ENCODE measurements at regions not wholly inside any gene's neighbourhood (a gene's known extent, or its start where the extent isn't known, plus 50 kb on each side); places are given as distances from the start of the nearest gene placed in this dataset.

DNA sequence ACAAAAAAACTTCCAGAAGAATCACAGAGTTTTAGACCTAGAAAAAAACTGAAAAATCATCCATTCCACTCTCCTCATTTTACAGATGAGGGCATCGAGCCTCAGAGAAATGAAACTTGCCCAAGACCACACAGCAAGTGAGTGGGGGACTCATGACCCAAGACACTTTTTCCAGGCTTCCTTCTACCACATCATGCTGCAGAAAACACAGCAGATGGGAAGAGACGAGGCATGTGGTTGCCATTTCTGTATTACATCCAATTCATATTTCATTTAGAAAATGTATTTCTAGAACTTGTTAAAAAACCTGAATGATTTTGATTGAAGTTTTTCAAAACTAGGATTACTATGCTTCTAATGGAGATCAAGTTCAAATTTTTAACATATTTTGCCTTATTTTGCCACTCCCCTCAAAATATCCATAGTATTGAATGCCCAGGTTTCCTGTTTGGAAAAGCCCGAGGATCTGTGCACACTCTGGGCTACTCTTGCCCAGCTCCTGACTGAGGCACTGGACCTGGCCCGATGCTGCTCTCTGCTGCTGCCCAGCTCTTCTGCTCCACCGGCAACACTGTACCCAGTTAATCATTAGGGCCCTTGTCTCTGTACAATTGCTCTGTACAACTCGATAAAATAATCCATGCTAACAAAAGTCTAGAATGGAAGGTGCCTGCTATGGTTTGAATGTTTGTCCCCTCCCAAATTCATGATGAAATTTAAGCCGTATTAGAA is 157.4 kb downstream of the EFNB2 start:
- H3K4me2 ChIP-seq = no peak overlapping the region
- WGBS (ENCODE audit: low lambda C conversion rate, missing lambda C conversion rate) = 89% methylated on average over 7 of the region's 7 CpGs

DNA sequence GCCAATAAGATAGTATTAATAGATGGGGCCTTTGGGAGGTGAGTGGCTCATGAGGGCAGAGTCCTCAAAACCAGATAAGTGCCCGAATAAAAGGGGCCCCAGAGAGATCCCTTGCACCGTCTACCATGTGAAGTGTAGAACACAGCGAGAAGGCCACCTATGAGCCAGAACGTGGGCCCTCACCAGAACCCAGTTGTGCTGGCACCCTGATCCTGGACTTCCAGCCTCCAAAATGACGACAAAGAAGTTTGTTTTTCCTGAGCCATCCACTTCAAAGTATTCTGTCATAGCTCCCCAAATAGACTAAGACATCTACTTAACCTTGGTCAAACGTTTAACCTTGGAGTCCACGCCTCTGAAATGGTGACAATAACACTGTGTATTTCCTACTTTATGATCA is 158.1 kb downstream of the EFNB2 start:
- no peak overlapping the region for H3K4me2 ChIP-seq
- TF ChIP-seq EZH2phosphoT487 (IDR thresholded peaks at IDR 0.05; ENCODE audit: low read depth, severe bottlenecking, unreplicated experiment) = no peak
- TF ChIP-seq, protein P1, sequence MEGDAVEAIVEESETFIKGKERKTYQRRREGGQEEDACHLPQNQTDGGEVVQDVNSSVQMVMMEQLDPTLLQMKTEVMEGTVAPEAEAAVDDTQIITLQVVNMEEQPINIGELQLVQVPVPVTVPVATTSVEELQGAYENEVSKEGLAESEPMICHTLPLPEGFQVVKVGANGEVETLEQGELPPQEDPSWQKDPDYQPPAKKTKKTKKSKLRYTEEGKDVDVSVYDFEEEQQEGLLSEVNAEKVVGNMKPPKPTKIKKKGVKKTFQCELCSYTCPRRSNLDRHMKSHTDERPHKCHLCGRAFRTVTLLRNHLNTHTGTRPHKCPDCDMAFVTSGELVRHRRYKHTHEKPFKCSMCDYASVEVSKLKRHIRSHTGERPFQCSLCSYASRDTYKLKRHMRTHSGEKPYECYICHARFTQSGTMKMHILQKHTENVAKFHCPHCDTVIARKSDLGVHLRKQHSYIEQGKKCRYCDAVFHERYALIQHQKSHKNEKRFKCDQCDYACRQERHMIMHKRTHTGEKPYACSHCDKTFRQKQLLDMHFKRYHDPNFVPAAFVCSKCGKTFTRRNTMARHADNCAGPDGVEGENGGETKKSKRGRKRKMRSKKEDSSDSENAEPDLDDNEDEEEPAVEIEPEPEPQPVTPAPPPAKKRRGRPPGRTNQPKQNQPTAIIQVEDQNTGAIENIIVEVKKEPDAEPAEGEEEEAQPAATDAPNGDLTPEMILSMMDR (IDR thresholded peaks at IDR 0.05; ENCODE audit: poor library complexity) = no peak
- TF ChIP-seq EZH2 (IDR thresholded peaks at IDR 0.05; ENCODE audit: borderline replicate concordance) = no peak
- H3K36me3 ChIP-seq (replicated peaks; ENCODE audit: insufficient read depth, low read depth) = no peaks in the 10 kb centered on the region
- H3K27me3 ChIP-seq = no peaks in the 10 kb centered on the region
- H3K79me2 ChIP-seq = no peaks in the 10 kb centered on the region
- H3K9me3 ChIP-seq (ENCODE audit: low read depth) = no peaks in the 10 kb centered on the region
- H3K27ac ChIP-seq = no peak overlapping the region
- DNase-seq (ENCODE audit: low spot score) = no peak
- peaks cover 30% of the 10 kb centered on the region for H3K4me1 ChIP-seq (ENCODE audit: insufficient read depth)
- no peaks in the 10 kb centered on the region for H3K9me2 ChIP-seq (replicated peaks; ENCODE audit: insufficient read depth)
- H2AFZ ChIP-seq = no peak overlapping the region
- no peak overlapping the region for H3K4me3 ChIP-seq
- WGBS (ENCODE audit: low lambda C conversion rate, missing lambda C conversion rate) = 85% methylated on average over 7 of the region's 7 CpGs
- no peaks in the 10 kb centered on the region for H4K20me1 ChIP-seq (ENCODE audit: insufficient read depth, poor library complexity, severe bottlenecking)

More for the DNA sequence above, 157.4 kb downstream of the EFNB2 start:
- Histone ChIP-seq H4K20me1 (ENCODE audit: insufficient read depth, poor library complexity, severe bottlenecking) (no peaks in the 10 kb centered on the region), H3K27me3 (no peaks in the 10 kb centered on the region), H3K9me3 (ENCODE audit: low read depth) (no peaks in the 10 kb centered on the region), H3K4me3 (no peak overlapping the region), H3K4me1 (ENCODE audit: insufficient read depth) (peaks cover 30% of the 10 kb centered on the region), H2AFZ (no peak overlapping the region), H3K79me2 (no peaks in the 10 kb centered on the region), H3K27ac (no peak overlapping the region), H3K36me3 (replicated peaks; ENCODE audit: insufficient read depth, low read depth) (no peaks in the 10 kb centered on the region), H3K9me2 (replicated peaks; ENCODE audit: insufficient read depth) (no peaks in the 10 kb centered on the region)
- TF ChIP-seq, protein P1 (IDR thresholded peaks at IDR 0.05; ENCODE audit: poor library complexity) = no peak
- TF ChIP-seq EZH2phosphoT487 (IDR thresholded peaks at IDR 0.05; ENCODE audit: low read depth, severe bottlenecking, unreplicated experiment) = no peak
- DNase-seq (ENCODE audit: low spot score) = no peak

DNA sequence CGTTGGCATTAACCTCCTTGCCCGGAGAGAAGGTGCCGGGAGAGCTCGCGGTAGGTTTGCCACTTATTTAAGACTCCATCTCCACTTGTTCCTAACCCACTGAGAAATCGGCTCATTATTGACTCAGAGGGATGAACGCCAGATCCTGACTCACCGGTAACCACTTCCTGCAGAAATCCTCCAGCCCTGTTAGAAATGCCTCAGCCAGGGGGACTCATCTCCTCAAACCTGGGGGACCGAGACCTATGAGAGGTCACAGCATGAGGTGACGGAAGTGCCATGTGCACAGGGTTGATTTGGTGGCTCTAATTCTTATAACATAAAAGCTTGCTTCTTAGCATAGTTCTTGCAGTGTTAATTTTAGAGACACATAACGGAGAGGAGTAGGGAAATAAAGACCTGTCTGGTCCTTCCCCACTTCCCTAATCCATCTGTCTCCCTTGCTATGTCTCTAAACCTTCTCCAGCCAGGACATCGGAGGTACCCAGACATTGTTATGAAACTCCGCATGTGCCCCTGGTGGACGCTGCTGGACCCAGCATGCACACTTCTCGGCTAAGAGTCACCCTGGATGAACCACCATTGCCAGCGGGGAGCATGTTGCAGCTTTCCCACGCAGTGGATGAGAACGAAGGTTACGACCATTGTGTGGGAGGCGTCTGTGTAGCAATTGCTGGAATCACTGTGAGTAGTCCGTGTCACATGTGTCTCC is 158.9 kb downstream of the EFNB2 start:
- Histone ChIP-seq H3K4me2 (no peak overlapping the region), H3K9me3 (ENCODE audit: low read depth) (no peaks in the 10 kb centered on the region), H3K4me3 (no peak overlapping the region), H3K27me3 (no peaks in the 10 kb centered on the region), H3K79me2 (no peaks in the 10 kb centered on the region), H2AFZ (no peak overlapping the region), H3K36me3 (replicated peaks; ENCODE audit: insufficient read depth, low read depth) (no peaks in the 10 kb centered on the region), H3K4me1 (ENCODE audit: insufficient read depth) (peaks cover 24% of the 10 kb centered on the region), H4K20me1 (ENCODE audit: insufficient read depth, poor library complexity, severe bottlenecking) (no peaks in the 10 kb centered on the region), H3K9me2 (replicated peaks; ENCODE audit: insufficient read depth) (no peaks in the 10 kb centered on the region), H3K27ac (no peak overlapping the region)
- TF ChIP-seq EZH2 (IDR thresholded peaks at IDR 0.05; ENCODE audit: borderline replicate concordance) (no peak), EZH2phosphoT487 (IDR thresholded peaks at IDR 0.05; ENCODE audit: low read depth, severe bottlenecking, unreplicated experiment) (no peak)
- TF ChIP-seq, protein P1 (IDR thresholded peaks at IDR 0.05; ENCODE audit: poor library complexity) = no peak
- DNase-seq (ENCODE audit: low spot score) = no peak
- WGBS (ENCODE audit: low lambda C conversion rate, missing lambda C conversion rate) = 90% methylated on average over 21 of the region's 21 CpGs

Data from hepatocyte (in vitro differentiated cells).